Mammary epithelial cell (primary cell): ENCODE measurements at regions not wholly inside any gene's neighbourhood (a gene's known extent, or its start where the extent isn't known, plus 50 kb on each side); places are given as distances from the start of the nearest gene placed in this dataset.

Experiments used
- CTCF ChIP-seq, 2 donors: IDR thresholded peaks in 1 of 2; conservative IDR thresholded peaks in 1 of 2; 2 replicates each; pipeline ENCODE4 v1.5.1; 2011 to 2012; ENCODE audit warnings: inconsistent platforms in 2 of 2, low read length in 2 of 2, mild to moderate bottlenecking in 2 of 2, control low read depth in 1 of 2, low read depth in 1 of 2; ENCODE audit not compliant: insufficient read depth in 1 of 2; ENCODE audit errors: extremely low read depth in 1 of 2
- EZH2 ChIP-seq: IDR thresholded peaks from 2 replicates; pipeline ENCODE4 v1.6.1; 2012; ENCODE audit warnings: low read length, inconsistent platforms, borderline replicate concordance

- TF ChIP-seq EZH2: no peak
- TF ChIP-seq CTCF (conservative IDR thresholded peaks at IDR 0.05 in 1 of 2, IDR thresholded peaks at IDR 0.05 in 1 of 2; ENCODE audit: extremely low read depth in 1 of 2, insufficient read depth in 1 of 2, low read depth in 1 of 2, low read length in 2 of 2): no peak
Observed at GRCh38 chr10:29102233-29102632, 186.6 kb upstream of the LYZL1 start.
